ENCODE measurements at regions not wholly inside any gene's neighbourhood (a gene's known extent, or its start where the extent isn't known, plus 50 kb on each side); places are given as distances from the start of the nearest gene placed in this dataset.

GRCh38 chr1:55586771-55587170 is 371.6 kb upstream of the USP24 start:
- TF ChIP-seq CTCF (IDR thresholded peaks at IDR 0.05; ENCODE audit: low read depth, low read length) (no peak), EZH2phosphoT487 (IDR thresholded peaks at IDR 0.05; ENCODE audit: low read depth) (no peak)

All from OCI-LY3 (cell line).